H1 (cell line): ENCODE measurements at regions not wholly inside any gene's neighbourhood (a gene's known extent, or its start where the extent isn't known, plus 50 kb on each side); places are given as distances from the start of the nearest gene placed in this dataset.
"Not testable (repeated sequence)": the region's sequence is repeated elsewhere in the genome, so short reads cannot be mapped to it uniquely, and the experiment has no call there.

ENCODE experiments used
- CTCF ChIA-PET: fragments of 300-600 bp; sonication (Branson Sonifier 250); formaldehyde crosslinking; loops from one replicate; lab custom pipeline; 2021; ENCODE audit not compliant: partially characterized antibody; lab: Charles Lee
- POLR2A ChIA-PET: fragments of 300-600 bp; sonication (Branson Sonifier 250); formaldehyde crosslinking; loops from one replicate; lab custom pipeline; 2021; ENCODE audit warnings: inconsistent platforms; ENCODE audit not compliant: partially characterized antibody; lab: Charles Lee
- DNase-seq, 2 experiments: peaks; one replicate each; pipeline versions ENCODE4 v3.0.0 to v3.0.0-alpha.2; 2010 to 2022; ENCODE audit warnings: low spot score in 2 of 2, low read depth in 1 of 2, mixed read lengths in 1 of 2
- FAIRE-seq: peaks from 2 replicates; lab custom pipeline; 2011; peaks lifted over from hg19 to GRCh38; lab: Jason Lieb, UNC
- H2AFZ ChIP-seq: 2 replicates; pipeline ENCODE4 v1.8.1; 2012; ENCODE audit warnings: low read length, inconsistent platforms
- H2AK5ac ChIP-seq: 2 replicates; pipeline ENCODE4 v1.6.1; 2013; ENCODE audit warnings: low read depth, low read length
- H2BK120ac ChIP-seq: replicated peaks from 2 replicates; pipeline ENCODE3; 2013; ENCODE audit warnings: low read depth, low read length, inconsistent platforms
- H2BK12ac ChIP-seq: 2 replicates; pipeline ENCODE4 v1.6.1; 2013; ENCODE audit warnings: low read depth, low read length
- H2BK15ac ChIP-seq: 2 replicates; pipeline ENCODE4 v1.6.1; 2013; ENCODE audit warnings: low read length
- H2BK20ac ChIP-seq: 2 replicates; pipeline ENCODE4 v1.6.1; 2013; ENCODE audit warnings: low read length
- H2BK5ac ChIP-seq: 2 replicates; pipeline ENCODE4 v1.6.1; 2013; ENCODE audit warnings: low read depth, low read length
- H3K14ac ChIP-seq: 2 replicates; pipeline ENCODE4 v1.6.1; 2013; ENCODE audit warnings: inconsistent platforms; ENCODE audit not compliant: insufficient read length
- H3K18ac ChIP-seq: 2 replicates; pipeline ENCODE4 v1.6.1; 2013; ENCODE audit warnings: low read length; ENCODE audit errors: extremely low read depth
- H3K23ac ChIP-seq: 2 replicates; pipeline ENCODE4 v1.6.1; 2013; ENCODE audit warnings: inconsistent platforms; ENCODE audit not compliant: insufficient read length
- H3K23me2 ChIP-seq: 2 replicates; pipeline ENCODE4 v1.6.1; 2013; ENCODE audit warnings: low read depth, low read length
- H3K27ac ChIP-seq: 2 replicates; pipeline ENCODE4 v1.6.1; 2011; ENCODE audit warnings: low read depth, low read length, inconsistent platforms
- H3K27me3 ChIP-seq, 4 experiments: replicated peaks in 1 of 4; 1 replicate in 1 of 4; 2 replicates in 3 of 4; pipeline versions ENCODE4 v1.6.1 to v1.8.1; 2011 to 2013; ENCODE audit warnings: low read length in 3 of 4, mild to moderate bottlenecking in 3 of 4, inconsistent platforms in 2 of 4, mixed read lengths in 2 of 4, moderate library complexity in 1 of 4; ENCODE audit not compliant: control insufficient read depth in 3 of 4, insufficient read depth in 3 of 4; ENCODE audit errors: extremely low read depth in 1 of 4
- H3K36me3 ChIP-seq, 4 experiments: 2 replicates each; pipeline versions ENCODE4 v1.6.1 to v1.8.1; 2011 to 2013; ENCODE audit warnings: mild to moderate bottlenecking in 4 of 4, low read length in 3 of 4, moderate library complexity in 2 of 4, control low read depth in 1 of 4, inconsistent platforms in 1 of 4; ENCODE audit not compliant: insufficient read depth in 4 of 4, control insufficient read depth in 2 of 4
- H3K4ac ChIP-seq: replicated peaks from 2 replicates; pipeline ENCODE3; 2013; ENCODE audit warnings: low read length, low read depth, mixed read lengths, inconsistent platforms; ENCODE audit not compliant: insufficient read length
- H3K4me1 ChIP-seq, 4 experiments: replicated peaks in 1 of 4; 1 replicate in 1 of 4; 2 replicates in 3 of 4; pipeline versions ENCODE4 v1.6.1 to v1.8.1; 2011 to 2013; ENCODE audit warnings: low read length in 3 of 4, inconsistent platforms in 2 of 4, mixed read lengths in 1 of 4; ENCODE audit not compliant: insufficient read depth in 4 of 4, control insufficient read depth in 3 of 4
- H3K4me2 ChIP-seq, 2 experiments: 2 replicates each; pipeline versions ENCODE4 v1.6.1 to v1.8.1; 2011 to 2013; ENCODE audit warnings: low read depth in 2 of 2, low read length in 2 of 2, control low read depth in 1 of 2, inconsistent platforms in 1 of 2, mild to moderate bottlenecking in 1 of 2; ENCODE audit not compliant: insufficient read depth in 1 of 2
- H3K4me3 ChIP-seq, 4 experiments: fragments of 200-600, 300-600 bp in 1 of 4; sonication (generic), shearing (Covaris generic), sonication (Bioruptor Twin) in 1 of 4; 2 replicates each; pipeline versions ENCODE4 v1.5.1 to v1.8.1; 2011 to 2016; ENCODE audit warnings: low read length in 4 of 4, low read depth in 3 of 4, control low read depth in 2 of 4, inconsistent platforms in 2 of 4, mild to moderate bottlenecking in 2 of 4, mixed read lengths in 1 of 4, moderate library complexity in 1 of 4; ENCODE audit not compliant: insufficient read depth in 2 of 4; ENCODE audit errors: extremely low read depth in 1 of 4
- H3K56ac ChIP-seq: replicated peaks from 2 replicates; pipeline ENCODE3; 2013; ENCODE audit warnings: low read depth, mild to moderate bottlenecking, mixed read lengths, low read length, inconsistent platforms; ENCODE audit not compliant: insufficient read length
- H3K79me1 ChIP-seq: 2 replicates; pipeline ENCODE4 v1.6.1; 2013; ENCODE audit warnings: low read depth, low read length, control low read depth
- H3K79me2 ChIP-seq, 2 experiments: 2 replicates each; pipeline versions ENCODE4 v1.6.1 to v1.8.1; 2012 to 2013; ENCODE audit warnings: low read length in 2 of 2, mild to moderate bottlenecking in 2 of 2, inconsistent platforms in 1 of 2; ENCODE audit not compliant: insufficient read depth in 2 of 2, control insufficient read depth in 1 of 2
- H3K9ac ChIP-seq, 4 experiments: replicated peaks in 1 of 4; 1 replicate in 1 of 4; 2 replicates in 3 of 4; pipeline versions ENCODE4 v1.6.1 to v1.8.1; 2011 to 2013; ENCODE audit warnings: low read depth in 3 of 4, low read length in 3 of 4, control low read depth in 2 of 4, mild to moderate bottlenecking in 2 of 4, moderate library complexity in 2 of 4, inconsistent platforms in 1 of 4; ENCODE audit errors: extremely low read depth in 1 of 4
- H3K9me3 ChIP-seq, 2 experiments: 2 replicates each; pipeline versions ENCODE4 v1.6.1 to v1.8.1; 2012 to 2013; ENCODE audit warnings: mild to moderate bottlenecking in 2 of 2, moderate library complexity in 2 of 2, control low read depth in 1 of 2, inconsistent platforms in 1 of 2, low read depth in 1 of 2, low read length in 1 of 2, mixed read lengths in 1 of 2; ENCODE audit not compliant: insufficient read depth in 2 of 2
- H4K20me1 ChIP-seq, 2 experiments: replicated peaks in 1 of 2; 2 replicates each; pipeline versions ENCODE3 to v1.8.1; 2011 to 2013; ENCODE audit warnings: inconsistent platforms in 2 of 2, low read length in 2 of 2, mild to moderate bottlenecking in 1 of 2; ENCODE audit not compliant: insufficient read depth in 2 of 2, control insufficient read depth in 1 of 2
- H4K5ac ChIP-seq: 2 replicates; pipeline ENCODE4 v1.6.1; 2013; ENCODE audit warnings: low read length, low read depth, mixed read lengths, inconsistent platforms; ENCODE audit not compliant: insufficient read length
- H4K8ac ChIP-seq: 2 replicates; pipeline ENCODE4 v1.8.0; 2013; ENCODE audit warnings: mild to moderate bottlenecking, moderate library complexity, low read length, inconsistent platforms; ENCODE audit not compliant: insufficient read depth; ENCODE audit errors: extremely low read depth
- H4K91ac ChIP-seq: replicated peaks from 2 replicates; pipeline ENCODE3; 2013; ENCODE audit warnings: low read length, mixed read lengths, inconsistent platforms; ENCODE audit not compliant: insufficient read length
- WGBS, 2 experiments: shearing (Covaris generic) in 1 of 2; methylation state at CpG; one replicate each; pipeline versions ENCODE4 v1.1.6 to v1.1.7; 2013 to 2015; ENCODE audit warnings: low lambda C conversion rate in 2 of 2, mixed read lengths in 2 of 2, inconsistent platforms in 1 of 2, low coverage in 1 of 2, missing lambda C conversion rate in 1 of 2; ENCODE audit not compliant: insufficient replicate concordance in 2 of 2, insufficient coverage in 1 of 2, insufficient read length in 1 of 2; ENCODE audit errors: extremely low coverage in 1 of 2, missing lambda C conversion rate in 1 of 2; 5-methylcytosine and 5-hydroxymethylcytosine counted together

GRCh38 chr9:40939888-40940209, 188.6 kb downstream of the FOXD4L6 start:
- H4K5ac ChIP-seq, H3K23ac ChIP-seq, H3K18ac ChIP-seq, H3K36me3 ChIP-seq, POLR2A ChIA-PET, H2AK5ac ChIP-seq, H4K91ac ChIP-seq, H4K8ac ChIP-seq, H2BK12ac ChIP-seq, H3K14ac ChIP-seq, H4K20me1 ChIP-seq, H2BK120ac ChIP-seq, CTCF ChIA-PET, H3K27ac ChIP-seq, DNase-seq, H3K79me2 ChIP-seq, H3K23me2 ChIP-seq, H3K4ac ChIP-seq, FAIRE-seq, H3K79me1 ChIP-seq, H3K4me3 ChIP-seq, H3K56ac ChIP-seq, H3K9ac ChIP-seq, H2BK5ac ChIP-seq, H2BK15ac ChIP-seq, H3K4me2 ChIP-seq, H2BK20ac ChIP-seq, H3K4me1 ChIP-seq, H2AFZ ChIP-seq: not testable (repeated sequence)
- H3K9me3 ChIP-seq: peaks cover 9 to 11% of the 10 kb centered on the region in 2 experiments; a peak in 3 of 4 replicates
- H3K27me3 ChIP-seq: peaks cover 0 to 13% (median 3%) of the 10 kb centered on the region in 4 experiments; a peak in 4 of 7 replicates
- 82% methylated on average over 1 of the region's 1 CpG; no CpG with 5 or more reads in 1 of the 2 experiments for WGBS, 2 experiments

- FAIRE-seq, H3K23ac ChIP-seq, DNase-seq, H3K79me2 ChIP-seq, H4K91ac ChIP-seq, H3K4me1 ChIP-seq, H3K9ac ChIP-seq, H3K14ac ChIP-seq, H3K79me1 ChIP-seq, H2BK20ac ChIP-seq, H3K18ac ChIP-seq, CTCF ChIA-PET, H3K27ac ChIP-seq, H3K4ac ChIP-seq, H3K4me2 ChIP-seq, H4K5ac ChIP-seq, H3K23me2 ChIP-seq, H2AK5ac ChIP-seq, H3K36me3 ChIP-seq, H3K56ac ChIP-seq, H4K20me1 ChIP-seq, POLR2A ChIA-PET, H2AFZ ChIP-seq, H2BK5ac ChIP-seq, H2BK12ac ChIP-seq, H2BK120ac ChIP-seq, H2BK15ac ChIP-seq, H3K4me3 ChIP-seq, H4K8ac ChIP-seq: not testable (repeated sequence)
- WGBS, 2 experiments: 85% methylated on average over 15 of the region's 15 CpGs; no CpG with 5 or more reads in 1 of the 2 experiments
- H3K9me3 ChIP-seq: peaks cover 9 to 14% of the 10 kb centered on the region in 2 experiments; a peak in 3 of 4 replicates
- H3K27me3 ChIP-seq: peaks cover 0 to 13% (median 3%) of the 10 kb centered on the region in 4 experiments; a peak in 4 of 7 replicates
These were observed 189.1 kb downstream of the FOXD4L6 start for GRCh38 chr9:40939201-40939887.
